ENCODE measurements at regions not wholly inside any gene's neighbourhood (a gene's known extent, or its start where the extent isn't known, plus 50 kb on each side); places are given as distances from the start of the nearest gene placed in this dataset.

DNA sequence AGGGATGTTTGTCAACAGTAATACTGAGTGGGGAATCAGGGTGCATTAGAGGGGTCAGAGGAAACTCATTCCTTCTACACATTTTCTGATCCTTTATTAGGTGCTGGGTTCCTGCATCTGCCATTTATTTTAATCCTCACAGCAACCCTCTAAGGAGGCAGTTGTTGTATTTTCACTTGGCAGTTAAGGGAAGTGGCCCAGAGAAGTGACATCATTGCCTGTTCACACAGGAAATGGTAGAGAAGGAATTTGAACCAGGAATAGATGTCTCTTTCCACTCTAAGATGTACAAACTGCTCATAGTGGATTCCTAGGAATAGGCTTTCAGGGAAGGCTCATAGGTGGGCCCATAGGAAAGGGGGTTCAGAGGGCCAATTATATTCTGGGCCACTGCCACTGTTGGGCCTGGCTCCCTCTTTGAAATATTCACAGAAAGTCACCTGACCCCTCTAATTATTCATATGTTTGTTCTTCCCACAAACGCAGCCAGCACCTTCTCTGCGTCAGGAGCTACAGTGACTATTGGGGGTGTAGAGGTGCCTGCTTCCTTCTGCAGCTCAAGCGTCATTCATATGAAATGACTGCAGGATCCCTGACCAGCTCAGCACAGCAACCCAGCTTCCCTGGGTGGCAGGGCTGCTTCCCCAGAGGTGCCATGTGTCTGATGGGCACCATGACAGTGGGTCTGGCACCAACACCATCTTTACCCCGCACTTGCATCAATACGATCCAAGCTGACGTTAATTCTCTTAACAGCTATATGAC lies 163.9 kb upstream of the SMAD3 start:
- DNase-seq (ENCODE audit: low read depth in 2 of 2): no peak

DNA sequence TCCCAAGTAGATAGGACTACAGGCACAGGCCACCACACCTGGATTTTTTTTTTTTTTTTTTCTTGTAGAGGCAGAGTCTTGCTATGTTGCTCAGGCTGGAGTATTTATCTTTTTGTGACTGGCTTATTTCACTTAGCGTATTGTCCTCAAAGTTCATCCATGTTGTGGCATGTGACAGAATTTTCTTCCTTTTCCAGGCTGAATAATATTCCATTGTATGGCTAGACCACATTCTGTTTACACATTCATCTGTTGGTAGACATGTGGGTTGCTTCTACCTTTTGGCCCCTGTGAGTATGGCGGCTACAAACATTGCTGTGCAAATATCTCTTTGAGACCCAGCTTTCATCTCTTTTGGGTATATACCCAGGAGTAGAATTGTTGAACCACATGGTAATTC lies 160.2 kb upstream of the SMAD3 start:
- DNase-seq (ENCODE audit: low read depth in 2 of 2): no peak

DNA sequence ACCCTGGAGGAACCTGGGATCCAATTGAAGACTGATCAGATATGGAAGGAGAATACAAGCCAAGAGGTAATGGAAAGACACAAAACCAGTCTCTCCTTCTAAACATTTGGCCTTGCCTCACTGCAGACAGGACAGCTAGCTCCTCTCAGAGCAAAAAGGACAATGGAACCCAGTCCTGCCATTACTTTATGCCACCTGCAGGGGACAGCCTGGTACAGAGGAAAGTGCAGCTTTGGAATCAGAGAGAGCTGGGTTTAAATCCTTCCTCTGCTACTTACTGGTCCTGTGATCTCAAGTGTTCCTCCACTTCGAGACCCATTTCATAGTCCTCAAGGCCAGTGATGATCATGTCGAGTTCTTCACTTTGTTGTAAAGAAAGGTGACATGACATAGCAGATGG lies 159.4 kb upstream of the SMAD3 start:
- DNase-seq (ENCODE audit: low read depth in 2 of 2): no peak

DNA sequence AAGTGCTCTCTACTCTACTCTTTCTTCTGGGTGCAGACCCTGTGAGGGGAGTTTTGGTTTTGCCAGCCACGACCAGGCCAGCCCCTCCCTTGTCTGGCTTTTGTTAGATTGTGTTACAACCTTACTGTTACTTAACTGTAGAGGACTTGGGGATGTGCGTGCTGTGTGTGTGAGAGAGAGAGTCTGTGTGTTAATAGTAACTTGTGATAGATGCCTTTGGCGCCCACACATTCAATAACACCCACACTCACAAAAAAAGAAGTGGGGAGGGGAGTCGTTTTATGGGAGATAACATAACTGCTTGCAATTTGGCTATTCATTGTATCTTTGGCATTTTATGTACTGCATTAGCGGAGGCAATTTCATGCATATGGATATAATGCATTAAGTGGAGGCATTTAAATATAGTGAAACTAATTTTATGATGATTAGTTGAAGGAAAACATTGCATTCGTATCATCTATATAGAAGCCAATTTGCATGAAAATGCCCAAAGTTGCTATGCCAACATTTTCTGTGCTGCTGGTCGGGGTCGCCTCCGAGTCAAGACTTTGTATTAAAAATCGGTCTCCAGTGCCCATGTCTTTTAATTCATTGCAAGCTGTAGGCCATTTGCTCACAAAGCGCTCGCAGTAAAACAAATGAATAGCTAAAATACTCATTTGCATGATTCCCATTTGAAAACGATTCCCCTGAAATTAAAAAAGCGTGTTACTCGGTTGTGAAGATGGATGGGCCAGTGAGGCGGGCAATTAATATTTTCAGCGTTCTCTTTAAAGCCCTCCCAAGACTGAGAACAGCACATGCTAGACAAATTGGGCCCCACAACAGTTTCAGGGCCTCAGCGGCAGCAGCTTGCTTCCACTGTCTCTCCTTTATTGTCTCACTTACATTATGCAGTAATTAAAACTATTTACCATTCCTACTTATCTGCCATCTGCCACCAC lies 158.5 kb upstream of the SMAD3 start:
- DNase-seq (ENCODE audit: low read depth in 2 of 2): no peak

DNA sequence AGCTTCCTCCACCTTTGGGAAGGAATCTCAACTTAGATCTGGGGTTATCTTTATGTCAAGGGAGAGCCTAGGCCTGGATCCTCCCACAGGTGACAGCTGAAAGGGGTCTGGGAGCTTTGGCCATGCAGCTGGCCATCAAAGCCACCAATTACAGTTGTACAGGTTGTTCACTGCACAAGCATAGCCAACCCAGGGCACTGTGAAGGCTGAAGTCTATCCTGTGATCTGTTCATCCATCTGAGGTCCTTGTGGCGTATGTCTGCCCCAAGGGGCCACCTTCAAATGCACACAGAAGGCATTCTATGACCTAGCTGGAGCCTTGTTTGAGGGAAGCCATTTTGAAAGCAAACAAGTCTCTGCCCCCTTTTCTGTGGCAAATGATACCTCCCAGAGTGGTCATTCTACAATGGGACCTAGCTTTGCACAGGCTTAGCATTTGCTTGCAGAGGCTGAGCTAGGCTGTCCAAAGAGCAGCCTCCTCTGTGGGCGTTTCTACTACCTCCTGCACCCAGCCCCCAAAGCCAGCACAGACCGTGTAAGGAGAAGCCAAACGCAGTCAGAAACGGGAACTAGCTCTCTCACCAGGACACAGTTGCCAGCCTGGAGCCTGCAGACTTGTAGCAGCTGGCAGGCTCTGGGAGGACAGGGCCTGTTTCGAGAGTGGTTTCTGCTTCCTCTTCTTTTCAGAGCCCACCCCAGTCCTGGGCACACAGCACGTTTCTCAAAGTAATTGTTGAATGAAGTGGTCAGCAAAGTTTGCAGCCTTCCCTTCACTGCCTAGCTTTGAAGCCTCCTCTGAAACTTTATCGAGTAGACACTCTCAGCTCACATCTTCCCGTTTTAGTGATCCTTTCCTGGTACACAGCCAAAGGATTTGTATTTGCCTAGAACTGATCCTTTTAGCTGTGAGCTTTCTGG lies 157.3 kb upstream of the SMAD3 start:
- no peak for DNase-seq (ENCODE audit: low read depth in 2 of 2)

DNA sequence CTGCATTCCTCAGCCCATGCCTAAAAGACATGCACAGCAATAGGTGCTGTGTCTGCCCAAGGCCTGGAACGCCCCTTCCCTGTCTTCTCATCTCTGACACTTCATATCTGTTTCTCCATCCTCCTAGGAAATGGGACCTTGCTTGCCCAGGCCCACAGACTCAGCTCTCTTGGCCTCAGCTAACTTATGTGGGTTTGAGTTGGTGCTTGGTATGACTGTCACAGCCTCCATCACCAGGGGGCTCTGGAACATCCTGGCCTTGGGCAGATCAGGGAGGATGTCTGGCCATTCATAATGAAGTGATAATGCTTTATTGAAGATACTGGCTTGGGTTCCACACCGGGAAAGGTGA lies 156.7 kb upstream of the SMAD3 start:
- no peak for DNase-seq (ENCODE audit: low read depth in 2 of 2)

DNA sequence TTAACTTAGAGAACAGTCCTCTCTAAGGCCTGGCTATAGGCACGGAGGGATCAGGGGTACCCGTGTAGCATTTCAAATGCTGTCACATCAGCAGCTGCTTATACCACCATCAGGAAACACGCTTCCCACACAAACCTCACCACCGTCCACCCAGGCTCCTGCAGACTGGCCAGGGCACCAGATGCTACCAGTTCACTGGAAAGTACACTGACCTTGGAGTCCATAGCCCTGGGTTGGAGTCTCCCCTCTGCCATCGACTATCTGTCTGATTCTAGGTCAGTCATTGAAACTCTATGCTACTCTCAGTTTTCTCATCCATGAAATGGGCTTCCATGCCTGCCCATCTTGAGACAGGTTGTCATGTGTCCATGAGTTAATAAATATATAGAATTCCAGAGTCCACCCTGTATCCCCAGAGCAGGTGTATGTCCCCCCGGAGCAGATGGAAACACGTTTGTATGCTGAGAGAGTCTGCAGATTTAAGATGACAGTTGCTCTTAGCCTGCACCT lies 156.0 kb upstream of the SMAD3 start:
- DNase-seq (ENCODE audit: low read depth in 2 of 2): no peak

DNA sequence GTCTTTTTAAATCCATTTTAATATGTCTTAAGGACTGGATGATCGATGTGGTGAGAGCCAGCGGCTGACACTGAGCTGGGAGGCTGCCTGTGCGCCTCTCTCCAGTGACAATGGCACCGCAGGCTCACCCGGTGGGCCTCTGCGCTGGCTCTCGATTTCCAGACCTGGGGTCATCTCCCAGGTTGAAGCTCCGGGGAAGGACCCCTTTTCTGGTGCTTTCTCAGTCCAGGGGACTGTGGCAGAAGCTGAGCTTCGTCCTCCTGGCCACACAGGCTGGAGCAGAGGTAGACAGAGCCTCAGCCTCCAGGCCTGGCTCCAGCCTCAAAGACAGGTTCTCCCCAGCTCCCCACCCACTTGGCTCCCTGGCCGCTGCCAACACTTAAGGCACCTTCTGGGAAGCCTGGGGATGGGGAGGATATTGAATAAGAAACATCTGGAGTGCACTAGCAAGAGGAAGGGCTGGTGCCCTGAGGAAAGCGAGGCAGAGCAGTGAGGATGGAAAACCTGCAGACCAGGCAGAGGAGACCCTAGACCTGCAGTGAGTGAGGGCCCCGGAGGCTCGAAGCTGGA lies 154.2 kb upstream of the SMAD3 start:
- no peak for DNase-seq (ENCODE audit: low read depth in 2 of 2)

DNA sequence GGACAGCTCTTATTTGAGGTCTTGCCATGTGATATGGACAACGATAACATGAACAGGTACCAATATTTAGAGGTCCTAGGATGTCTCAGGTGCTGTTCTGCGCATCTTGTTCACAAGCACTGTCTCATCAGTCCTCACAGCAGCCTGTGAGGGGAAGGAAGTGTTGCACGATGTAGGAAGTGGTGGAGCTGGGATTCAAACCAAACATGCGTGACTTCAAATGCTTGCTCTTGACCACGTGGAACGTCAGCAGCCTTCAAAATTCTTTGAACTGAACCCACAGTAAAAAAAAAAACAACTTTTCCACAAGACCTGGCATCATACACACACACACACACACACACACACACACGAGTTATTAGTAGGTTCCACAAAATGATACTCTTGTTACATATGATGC lies 153.4 kb upstream of the SMAD3 start:
- no peak for DNase-seq (ENCODE audit: low read depth in 2 of 2)

DNA sequence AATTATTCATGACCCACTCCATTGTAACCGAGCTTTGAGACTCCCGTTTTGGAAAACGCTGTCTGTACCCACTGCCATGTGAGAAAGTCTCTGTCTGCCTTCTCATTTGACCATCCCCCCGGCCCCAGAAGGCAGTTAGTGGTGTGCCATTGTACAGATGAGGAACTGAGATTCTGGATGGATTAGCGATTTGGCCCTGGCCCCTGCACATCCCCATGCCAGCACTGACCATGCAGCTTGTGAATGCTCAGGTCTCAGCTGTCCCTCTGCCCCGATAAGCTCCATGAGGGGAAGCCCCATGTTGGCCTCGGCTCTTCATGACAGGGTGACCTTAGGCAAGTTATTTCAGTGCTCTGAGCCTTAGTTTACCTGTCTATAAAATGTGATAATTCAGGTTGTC lies 153.0 kb upstream of the SMAD3 start:
- DNase-seq (ENCODE audit: low read depth in 2 of 2): no peak

DNA sequence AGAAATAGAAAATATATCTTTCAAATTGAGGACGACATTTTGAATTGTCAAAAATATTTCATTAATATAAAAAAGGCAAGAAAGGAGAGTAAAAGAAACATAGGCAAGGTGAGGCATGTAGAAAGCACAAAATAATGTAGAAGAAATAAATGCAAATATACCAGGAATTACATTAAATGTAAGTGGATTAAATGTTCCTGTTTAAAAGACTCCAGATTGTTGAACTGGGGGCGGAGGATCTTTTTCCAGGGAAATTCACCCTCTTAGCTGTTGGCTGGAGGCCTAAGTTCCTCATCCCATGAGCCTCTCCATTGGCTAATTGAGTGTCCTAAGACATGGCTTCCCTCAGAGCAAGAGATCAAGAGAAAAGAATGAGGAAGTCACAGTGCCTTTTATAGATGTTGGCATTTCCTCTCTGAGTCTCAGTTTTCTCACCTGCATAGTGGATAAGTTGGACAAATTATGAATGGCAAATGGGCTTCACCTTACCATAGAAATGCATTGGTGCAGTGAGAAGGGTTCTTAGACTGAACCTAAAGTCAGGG lies 147.4 kb upstream of the SMAD3 start:
- DNase-seq (ENCODE audit: low read depth in 2 of 2): no peak

DNA sequence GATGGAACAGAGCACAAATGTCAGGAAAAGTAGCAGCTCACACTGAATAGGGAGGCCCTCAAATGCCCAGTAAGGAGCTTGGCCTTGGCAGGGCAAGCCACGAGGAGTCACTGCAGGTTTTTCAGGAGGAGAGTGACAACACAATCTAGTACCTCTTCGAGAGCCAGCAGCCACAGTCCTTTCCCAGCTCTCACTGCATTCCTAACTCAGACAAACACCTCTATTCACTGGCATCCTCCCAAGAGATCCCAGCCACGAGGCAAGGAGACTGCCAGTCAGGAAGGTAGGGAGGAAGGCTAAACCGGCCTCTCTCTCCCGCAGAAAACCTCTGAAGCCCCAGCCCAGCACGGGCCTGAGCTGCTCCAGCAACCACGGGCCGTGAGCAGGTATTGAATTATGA lies 146.0 kb upstream of the SMAD3 start:
- no peak for DNase-seq (ENCODE audit: low read depth in 2 of 2)

DNA sequence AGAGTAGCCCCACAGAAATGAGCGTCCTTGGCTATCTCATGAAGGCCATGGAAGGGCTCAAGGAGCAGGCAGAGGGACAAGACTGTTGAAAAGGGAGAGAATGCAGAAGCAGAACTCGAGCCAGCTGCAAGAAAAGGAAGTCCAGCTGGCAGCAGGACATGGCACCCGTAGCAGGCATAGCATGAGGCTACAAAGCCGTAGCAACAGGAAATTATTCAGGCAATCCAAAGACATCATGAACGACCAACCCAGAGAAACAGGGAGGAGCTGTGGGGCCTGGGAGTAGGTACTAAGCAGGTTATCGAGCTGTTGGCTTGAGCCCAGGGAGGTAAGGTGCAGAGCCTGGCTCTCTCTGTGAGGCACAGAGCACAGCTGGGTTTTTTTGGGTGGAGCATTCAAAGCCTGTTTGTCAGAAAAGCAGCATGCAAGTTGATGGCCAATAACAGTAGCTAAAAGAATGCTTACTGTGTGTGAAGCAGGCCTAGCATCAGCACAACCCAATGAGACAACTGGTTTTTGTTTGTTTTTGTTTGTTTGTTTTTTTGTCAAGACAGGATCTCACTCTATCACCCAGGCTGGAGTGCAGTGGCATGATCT lies 144.0 kb upstream of the SMAD3 start:
- no peak for DNase-seq (ENCODE audit: low read depth in 2 of 2)

DNA sequence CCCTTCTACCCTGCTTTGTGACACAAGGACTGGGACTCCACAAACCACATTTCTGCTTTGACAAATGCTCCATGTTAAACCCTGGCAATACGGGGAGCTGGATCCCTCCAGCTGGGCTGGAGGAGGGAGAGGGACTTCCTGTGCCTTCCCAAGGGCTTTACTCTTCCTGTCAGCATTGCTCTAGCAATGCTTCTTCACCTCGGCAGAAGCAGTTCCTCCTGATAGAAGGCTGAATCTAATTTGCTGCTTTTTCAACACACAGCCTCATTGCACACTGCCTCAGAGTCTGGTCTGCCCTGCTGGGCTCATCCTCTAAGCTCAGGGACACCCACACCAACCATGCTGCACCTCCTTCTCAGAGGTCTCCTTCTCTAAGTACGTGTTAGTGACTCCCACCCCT lies 142.8 kb upstream of the SMAD3 start:
- DNase-seq (ENCODE audit: low read depth in 2 of 2): no peak

DNA sequence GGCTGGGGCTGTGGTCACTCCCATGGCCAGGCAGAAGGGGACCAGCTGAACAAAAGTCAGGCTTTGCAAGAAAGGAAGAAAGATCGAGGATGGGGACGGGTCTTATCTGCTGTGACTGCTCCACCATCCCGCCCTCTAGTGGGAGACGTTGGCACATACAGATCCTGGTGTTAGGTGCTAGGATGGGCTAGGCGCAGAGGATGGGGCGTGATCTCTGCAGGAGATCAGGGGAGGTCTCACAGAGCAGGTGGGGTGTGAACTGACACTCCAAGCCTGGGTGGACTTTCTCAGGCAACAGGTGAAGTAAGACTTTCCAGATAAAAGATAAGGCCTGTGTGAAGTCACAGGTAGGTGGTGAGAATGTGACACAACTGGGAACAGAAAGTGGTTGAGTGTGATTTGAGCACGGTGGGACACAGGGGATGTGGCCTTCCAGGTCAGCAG lies 141.9 kb upstream of the SMAD3 start:
- peak in 1 of 2 experiments; percentile 43 for DNase-seq (ENCODE audit: low read depth in 2 of 2)

DNA sequence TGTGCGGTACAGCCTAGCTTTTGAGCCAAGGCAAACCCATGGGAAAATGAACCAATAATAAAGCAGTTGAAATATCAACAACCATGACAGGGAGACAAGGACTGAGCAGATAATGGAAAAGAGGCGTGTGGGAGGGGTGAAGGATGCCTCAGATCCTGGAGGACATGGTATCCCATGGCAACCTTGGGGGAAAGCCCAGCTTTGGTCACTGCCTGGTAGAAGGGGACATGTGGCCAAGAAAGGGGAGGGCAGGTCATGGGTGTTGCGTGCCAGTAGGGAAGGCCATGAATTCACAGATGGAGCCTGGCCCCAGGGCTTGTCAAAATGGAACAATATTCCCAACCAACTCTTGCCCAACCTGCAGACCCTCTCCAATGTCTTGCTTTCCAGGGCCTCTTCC lies 140.5 kb upstream of the SMAD3 start:
- DNase-seq (ENCODE audit: low read depth in 2 of 2): no peak

DNA sequence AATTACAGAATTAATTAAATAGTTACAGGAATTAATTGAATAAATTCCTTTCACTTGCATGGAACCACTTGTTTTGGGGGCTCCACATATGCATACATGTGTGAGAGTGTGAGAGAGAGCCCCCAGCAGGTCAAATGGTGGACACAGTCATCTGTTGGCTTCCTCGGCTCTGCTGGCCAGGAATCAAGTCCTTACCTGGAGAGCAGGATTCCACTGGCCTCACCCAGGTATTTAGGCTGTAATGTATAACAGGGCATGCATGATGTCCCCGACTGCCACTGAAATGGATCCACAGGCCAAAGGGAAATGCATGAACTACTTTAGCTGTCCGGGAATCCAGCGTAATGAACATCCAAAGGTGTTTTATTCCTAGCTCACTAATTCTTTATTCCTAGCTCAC lies 139.7 kb upstream of the SMAD3 start:
- no peak for DNase-seq (ENCODE audit: low read depth in 2 of 2)

DNA sequence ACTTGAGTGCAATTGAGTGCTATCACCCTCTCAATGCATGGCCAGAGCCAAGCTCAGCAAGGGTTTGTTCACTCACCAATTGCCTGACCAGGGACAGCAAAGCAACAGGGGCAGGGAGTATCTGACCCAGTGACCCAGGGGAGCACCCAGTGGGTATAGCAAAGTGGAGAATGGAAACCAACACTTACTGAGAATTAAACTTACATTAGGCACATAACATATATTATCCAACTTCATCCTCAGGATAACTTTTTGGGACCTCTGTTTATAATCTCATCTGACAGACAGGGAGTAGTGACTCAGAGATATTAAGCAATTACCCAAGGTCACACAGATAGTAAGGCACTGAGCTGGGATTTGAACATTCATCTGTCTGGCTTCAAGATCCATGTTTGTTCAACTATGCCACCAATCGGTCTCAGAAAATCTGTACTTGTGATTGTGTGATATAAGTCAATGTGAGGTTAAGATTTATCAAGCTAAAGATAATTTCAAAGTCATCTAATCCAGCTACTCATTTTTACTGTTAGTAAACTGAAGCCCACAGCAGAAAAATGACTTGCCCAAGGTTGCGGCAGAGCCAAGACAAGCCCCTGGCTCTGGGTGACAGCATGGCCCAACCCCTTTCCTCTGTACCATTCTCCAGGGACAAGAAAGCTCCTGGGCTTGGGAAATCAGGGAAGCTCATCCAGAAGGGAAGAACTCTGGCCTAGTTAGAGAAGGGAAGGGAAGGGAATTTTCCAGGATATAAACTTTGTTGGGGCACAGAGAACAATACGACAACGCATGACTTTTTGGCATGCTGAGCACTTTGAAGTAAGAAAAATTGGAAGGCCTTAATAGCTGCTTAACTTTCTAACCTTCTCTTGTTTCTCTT lies 138.0 kb upstream of the SMAD3 start:
- no peak for DNase-seq (ENCODE audit: low read depth in 2 of 2)

DNA sequence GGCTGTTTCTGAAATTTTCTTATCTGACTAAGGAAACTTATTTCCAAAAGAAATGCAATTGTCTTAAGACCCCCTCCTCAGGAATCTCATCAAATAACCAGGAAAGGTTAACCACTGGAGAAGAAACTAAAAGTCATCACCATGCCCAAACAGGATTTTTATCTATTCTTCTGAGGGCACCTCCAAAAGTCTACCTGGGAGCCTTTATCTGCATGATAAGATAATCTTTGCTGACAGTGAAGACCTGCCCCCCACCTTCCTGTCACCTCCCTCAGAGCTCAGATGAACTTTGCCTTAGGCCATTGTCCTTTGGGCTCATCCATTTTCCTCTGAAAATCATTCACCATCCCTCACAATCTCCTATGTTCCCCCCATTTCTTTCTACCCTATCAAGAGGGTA lies 137.3 kb upstream of the SMAD3 start:
- no peak for DNase-seq (ENCODE audit: low read depth in 2 of 2)

DNA sequence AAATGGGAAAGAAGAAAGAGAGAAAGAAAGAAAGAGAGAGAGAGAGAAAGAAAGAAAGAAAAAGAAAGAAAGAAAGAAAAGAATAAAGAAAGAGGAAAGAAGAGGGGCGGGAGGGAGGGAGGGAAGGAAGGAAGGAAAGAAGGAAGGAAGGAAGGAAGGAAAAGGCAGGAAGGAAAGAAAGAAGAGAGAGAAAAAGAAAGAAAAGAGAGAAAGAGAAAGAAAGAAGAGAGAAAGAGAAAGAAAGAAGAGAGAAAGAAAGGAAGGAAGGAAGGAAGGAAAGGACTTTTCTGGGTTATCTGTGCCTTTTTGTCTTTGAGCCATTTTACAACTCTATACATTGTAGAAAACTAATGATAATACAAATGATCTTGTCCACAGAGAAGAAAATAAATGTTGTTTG lies 136.6 kb upstream of the SMAD3 start:
- no peak for DNase-seq (ENCODE audit: low read depth in 2 of 2)
